DOHH2 (cell line): ENCODE measurements at regions not wholly inside any gene's neighbourhood (a gene's known extent, or its start where the extent isn't known, plus 50 kb on each side); places are given as distances from the start of the nearest gene placed in this dataset.

Experiments used
- H3F3A ChIP-seq: fragments of 200-600 bp; sonication (generic), shearing (Covaris generic); 2 replicates; pipeline ENCODE4 v1.6.0; 2016; ENCODE audit warnings: antibody characterized with exemption, mild to moderate bottlenecking; ENCODE audit not compliant: control insufficient read depth, insufficient read depth
- H3K27ac ChIP-seq: fragments of 200-600 bp; sonication (generic); 2 replicates; pipeline ENCODE4 v1.5.1; 2014; ENCODE audit warnings: low read depth, mild to moderate bottlenecking, low read length, moderate library complexity
- H3K27me3 ChIP-seq: fragments of 200-600 bp; sonication (generic); 2 replicates; pipeline ENCODE4 v1.6.1; 2014; ENCODE audit warnings: mild to moderate bottlenecking, low read length, mixed read lengths; ENCODE audit not compliant: control insufficient read depth
- H3K36me3 ChIP-seq: fragments of 200-600 bp; sonication (generic); 2 replicates; pipeline ENCODE4 v1.6.1; 2014; ENCODE audit warnings: mild to moderate bottlenecking, low read length, moderate library complexity, mixed read lengths; ENCODE audit not compliant: control insufficient read depth
- H3K4me1 ChIP-seq: fragments of 200-600 bp; sonication (generic); 2 replicates; pipeline ENCODE4 v1.6.1; 2014; ENCODE audit warnings: mild to moderate bottlenecking, low read length, mixed read lengths; ENCODE audit not compliant: control insufficient read depth
- H3K4me2 ChIP-seq: fragments of 200-600 bp; sonication (generic); 2 replicates; pipeline ENCODE4 v1.6.0; 2014; ENCODE audit warnings: mild to moderate bottlenecking, low read length, moderate library complexity
- H3K4me3 ChIP-seq: fragments of 200-600 bp; sonication (generic); 2 replicates; pipeline ENCODE4 v1.5.1; 2014; ENCODE audit warnings: mild to moderate bottlenecking, low read length, mixed read lengths
- H3K79me2 ChIP-seq: fragments of 200-600 bp; sonication (generic); 2 replicates; pipeline ENCODE4 v1.6.1; 2014; ENCODE audit warnings: mild to moderate bottlenecking, low read length, mixed read lengths; ENCODE audit not compliant: control insufficient read depth
- H3K9me2 ChIP-seq: fragments of 200-600 bp; sonication (generic); replicated peaks from 2 replicates; pipeline ENCODE4 v1.6.1; 2014; ENCODE audit warnings: mild to moderate bottlenecking, low read length, mixed read lengths; ENCODE audit not compliant: control insufficient read depth
- H3K9me3 ChIP-seq: fragments of 200-600 bp; sonication (generic); 2 replicates; pipeline ENCODE4 v1.6.1; 2014; ENCODE audit warnings: antibody characterized with exemption, low read length, mixed read lengths; ENCODE audit not compliant: control insufficient read depth, insufficient read depth
- H4K20me1 ChIP-seq: fragments of 200-600 bp; sonication (generic); 2 replicates; pipeline ENCODE4 v1.6.0; 2014; ENCODE audit warnings: low read depth, mild to moderate bottlenecking, antibody characterized with exemption, low read length, moderate library complexity; ENCODE audit not compliant: control insufficient read depth, insufficient read depth
- CTCF ChIP-seq: fragments of 200-600 bp; sonication (generic); IDR thresholded peaks from one replicate; pipeline ENCODE4 v1.5.1; 2014; ENCODE audit warnings: antibody characterized with exemption, mild to moderate bottlenecking, low read depth, low read length; ENCODE audit not compliant: poor library complexity, severe bottlenecking
- EZH2phosphoT487 ChIP-seq: fragments of 200-600 bp; sonication (generic); IDR thresholded peaks from 2 replicates; pipeline ENCODE4 v1.6.1; 2017; ENCODE audit warnings: borderline replicate concordance, mild to moderate bottlenecking, antibody characterized with exemption, low read length, moderate library complexity, mixed read lengths

GRCh38 chr4:111127841-111128240, 505.0 kb upstream of the PITX2 start:
- H3K27ac ChIP-seq, result no peak overlapping the region
- no peaks in the 10 kb centered on the region for H3K9me3 ChIP-seq
- no peaks in the 10 kb centered on the region for H3F3A ChIP-seq
- TF ChIP-seq CTCF, result no peak
- TF ChIP-seq EZH2phosphoT487, result no peak
- H3K9me2 ChIP-seq, result no peaks in the 10 kb centered on the region
- H3K4me3 ChIP-seq, result no peak overlapping the region
- H3K79me2 ChIP-seq, result no peaks in the 10 kb centered on the region
- H3K4me2 ChIP-seq, result no peak overlapping the region
- no peaks in the 10 kb centered on the region for H4K20me1 ChIP-seq
- no peaks in the 10 kb centered on the region for H3K27me3 ChIP-seq
- no peaks in the 10 kb centered on the region for H3K36me3 ChIP-seq
- H3K4me1 ChIP-seq, result no peaks in the 10 kb centered on the region

- H3K36me3 ChIP-seq, result no peaks in the 10 kb centered on the region
- H3K4me1 ChIP-seq, result no peaks in the 10 kb centered on the region
- H3K4me3 ChIP-seq, result no peak overlapping the region
- TF ChIP-seq EZH2phosphoT487 (no peak), CTCF (no peak)
- no peak overlapping the region for H3K27ac ChIP-seq
- no peaks in the 10 kb centered on the region for H3K27me3 ChIP-seq
- no peaks in the 10 kb centered on the region for H3K79me2 ChIP-seq
- no peaks in the 10 kb centered on the region for H3F3A ChIP-seq
- no peaks in the 10 kb centered on the region for H3K9me2 ChIP-seq
- H3K4me2 ChIP-seq, result no peak overlapping the region
- no peaks in the 10 kb centered on the region for H3K9me3 ChIP-seq
- H4K20me1 ChIP-seq, result no peaks in the 10 kb centered on the region
Observed at GRCh38 chr4:111128327-111128726, 505.4 kb upstream of the PITX2 start.

- H3K79me2 ChIP-seq, result no peaks in the 10 kb centered on the region
- no peaks in the 10 kb centered on the region for H3F3A ChIP-seq
- no peaks in the 10 kb centered on the region for H3K9me2 ChIP-seq
- no peaks in the 10 kb centered on the region for H3K4me1 ChIP-seq
- H4K20me1 ChIP-seq, result no peaks in the 10 kb centered on the region
- H3K4me2 ChIP-seq, result no peak overlapping the region
- H3K36me3 ChIP-seq, result no peaks in the 10 kb centered on the region
- no peaks in the 10 kb centered on the region for H3K9me3 ChIP-seq
- H3K4me3 ChIP-seq, result no peak overlapping the region
- TF ChIP-seq EZH2phosphoT487 (no peak), CTCF (no peak)
- no peak overlapping the region for H3K27ac ChIP-seq
- no peaks in the 10 kb centered on the region for H3K27me3 ChIP-seq
Observed at GRCh38 chr4:111136438-111136837, 513.6 kb upstream of the PITX2 start.

- H3K79me2 ChIP-seq, result no peaks in the 10 kb centered on the region
- H3K27me3 ChIP-seq, result no peaks in the 10 kb centered on the region
- H3K4me2 ChIP-seq, result no peak overlapping the region
- H3K4me3 ChIP-seq, result no peak overlapping the region
- no peak overlapping the region for H3K27ac ChIP-seq
- H4K20me1 ChIP-seq, result no peaks in the 10 kb centered on the region
- TF ChIP-seq CTCF (no peak), EZH2phosphoT487 (no peak)
- H3K9me2 ChIP-seq, result no peaks in the 10 kb centered on the region
- H3F3A ChIP-seq, result no peaks in the 10 kb centered on the region
- H3K4me1 ChIP-seq, result no peaks in the 10 kb centered on the region
- no peaks in the 10 kb centered on the region for H3K9me3 ChIP-seq
- no peaks in the 10 kb centered on the region for H3K36me3 ChIP-seq
Observed at GRCh38 chr4:111136967-111137366, 514.1 kb upstream of the PITX2 start.
